Activated naive CD8-positive, alpha-beta T cell treated with anti-CD3 and anti-CD28 coated beads, Interleukin-2, amount 10 ng/mL, durations not matched to agents 7 days and 5 days (primary cell): ENCODE measurements at regions not wholly inside any gene's neighbourhood (a gene's known extent, or its start where the extent isn't known, plus 50 kb on each side); places are given as distances from the start of the nearest gene placed in this dataset.
"Not testable (repeated sequence)": the region's sequence is repeated elsewhere in the genome, so short reads cannot be mapped to it uniquely, and the experiment has no call there.

Experiments
- ATAC-seq: fragments of 150-1000 bp; cut with Tn5 transposase; one replicate; pipeline ENCODE4 v1.10.0; 2021; ENCODE audit warnings: low read depth, moderate library complexity
- POLR2A ChIA-PET: fragments of 350-600 bp; sonication (Branson Sonifier 250); formaldehyde crosslinking; loops from one replicate; lab custom pipeline; 2021; ENCODE audit warnings: antibody characterized with exemption; lab: Charles Lee
- DNase-seq: peaks from one replicate; pipeline ENCODE4 v3.0.0; 2021
- H3K27ac Mint-ChIP-seq: one replicate; pipeline ENCODE4 v1.8.0; 2022; ENCODE audit warnings: mild to moderate bottlenecking, mixed read lengths
- H3K27me3 Mint-ChIP-seq: one replicate; pipeline ENCODE4 v1.8.0; 2022; ENCODE audit warnings: mild to moderate bottlenecking, moderate library complexity, mixed read lengths
- H3K36me3 Mint-ChIP-seq: one replicate; pipeline ENCODE4 v1.8.0; 2021; ENCODE audit warnings: mild to moderate bottlenecking, mixed read lengths
- H3K4me1 Mint-ChIP-seq: one replicate; pipeline ENCODE4 v1.8.0; 2021; ENCODE audit warnings: mixed read lengths
- H3K4me3 Mint-ChIP-seq: one replicate; pipeline ENCODE4 v1.8.0; 2022; ENCODE audit warnings: mild to moderate bottlenecking, moderate library complexity, mixed read lengths
- H3K9me3 Mint-ChIP-seq: one replicate; pipeline ENCODE4 v1.8.0; 2021; ENCODE audit warnings: mixed read lengths

DNA sequence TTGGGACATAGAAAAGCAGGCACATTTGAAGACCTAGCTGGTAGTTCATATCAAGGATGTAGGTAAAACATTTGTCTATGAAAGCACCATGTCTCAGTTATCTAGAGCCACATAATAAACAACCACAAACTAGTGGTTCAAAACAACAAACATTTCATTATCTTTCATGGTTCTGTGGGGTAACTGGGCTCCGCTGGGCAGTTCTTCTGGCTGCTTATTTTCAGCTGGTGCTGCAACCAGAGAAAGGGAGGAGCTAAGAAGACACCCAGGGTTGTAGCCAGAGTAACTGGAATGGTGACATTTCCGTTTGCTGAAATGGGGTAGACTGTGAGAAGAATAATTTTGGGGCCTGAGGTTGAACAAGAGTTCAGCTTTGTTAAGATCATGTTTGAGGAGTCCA lies 145.7 kb upstream of the SULF2 start:
- ATAC-seq (no peak), DNase-seq (no peak)
- H3K4me3 Mint-ChIP-seq, result no peak overlapping the region
- H3K27me3 Mint-ChIP-seq, result no peaks in the 10 kb centered on the region
- H3K27ac Mint-ChIP-seq, result no peak overlapping the region
- POLR2A ChIA-PET, result no interaction called here
- no peaks in the 10 kb centered on the region for H3K36me3 Mint-ChIP-seq
- no peaks in the 10 kb centered on the region for H3K4me1 Mint-ChIP-seq
- no peaks in the 10 kb centered on the region for H3K9me3 Mint-ChIP-seq

DNA sequence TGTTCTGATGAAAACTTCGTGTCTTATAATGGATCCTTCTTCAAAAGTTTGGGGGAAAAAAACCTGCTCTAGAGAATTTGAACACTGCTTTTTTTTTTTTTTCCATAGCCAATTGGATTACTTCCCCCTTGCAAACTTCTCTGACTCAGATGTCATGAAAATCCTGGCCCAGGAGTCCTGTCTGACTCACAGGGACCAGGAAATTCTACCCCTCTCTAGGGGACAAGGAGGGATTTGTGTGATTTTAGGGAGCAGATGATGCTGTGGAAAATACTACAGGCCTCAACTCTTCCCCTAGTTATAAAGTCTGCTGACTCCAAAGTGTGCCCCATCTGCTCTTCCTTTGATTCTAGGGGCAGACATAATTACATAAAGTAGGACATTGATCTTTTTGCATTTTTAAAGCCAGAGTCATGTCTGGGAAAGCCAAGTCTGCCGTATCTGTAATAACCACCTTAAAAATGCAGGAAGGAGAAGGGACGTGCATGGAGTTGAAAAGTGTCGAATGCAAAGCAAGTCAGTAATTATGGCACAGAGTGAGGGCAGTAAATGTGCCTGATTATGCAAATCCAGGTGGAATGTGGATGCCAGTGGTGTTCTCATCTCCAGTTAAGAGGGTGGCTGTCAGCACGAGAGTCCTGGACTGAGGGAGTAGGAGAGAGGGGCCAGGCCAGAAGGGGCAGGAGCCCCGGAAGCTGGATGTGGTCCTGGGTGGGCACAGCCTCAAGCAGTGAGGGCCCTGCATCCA lies 144.3 kb upstream of the SULF2 start:
- POLR2A ChIA-PET, result no interaction called here
- ATAC-seq (no peak), DNase-seq (no peak)
- Mint-ChIP-seq H3K36me3 (no peaks in the 10 kb centered on the region), H3K27ac (no peak overlapping the region), H3K9me3 (no peaks in the 10 kb centered on the region), H3K4me3 (no peak overlapping the region), H3K27me3 (peaks cover 4% of the 10 kb centered on the region), H3K4me1 (no peaks in the 10 kb centered on the region)

DNA sequence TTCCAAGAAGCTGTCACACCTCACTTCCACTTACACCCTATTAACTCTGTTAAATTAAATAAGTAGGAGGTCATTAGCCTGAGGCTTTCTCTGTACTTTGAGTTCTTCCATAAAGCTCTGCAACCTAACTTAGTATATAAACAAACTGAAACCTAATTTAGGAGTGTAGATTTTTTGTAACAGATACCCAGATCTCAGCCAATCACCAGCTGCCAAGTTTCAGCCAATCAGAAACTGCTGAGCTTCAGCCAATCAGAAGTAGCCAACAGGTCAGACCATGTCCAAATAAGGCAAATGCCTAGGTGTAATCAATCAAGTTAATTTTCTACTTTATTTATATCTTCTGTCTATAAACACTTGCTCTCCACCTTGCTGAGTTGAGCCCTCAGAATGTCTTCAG lies 142.7 kb upstream of the SULF2 start:
- Mint-ChIP-seq H3K27me3 (peaks cover 12% of the 10 kb centered on the region), H3K4me3 (no peak overlapping the region), H3K36me3 (no peaks in the 10 kb centered on the region), H3K9me3 (no peaks in the 10 kb centered on the region), H3K27ac (no peak overlapping the region), H3K4me1 (no peaks in the 10 kb centered on the region)
- POLR2A ChIA-PET, result no interaction called here
- no peak for ATAC-seq
- no peak for DNase-seq

- no peak for ATAC-seq
- peaks cover 17% of the 10 kb centered on the region for H3K27me3 Mint-ChIP-seq
- no peaks in the 10 kb centered on the region for H3K9me3 Mint-ChIP-seq
- POLR2A ChIA-PET, result no interaction called here
- no peak overlapping the region for H3K4me3 Mint-ChIP-seq
- H3K27ac Mint-ChIP-seq, result no peak overlapping the region
- no peak for DNase-seq
- no peaks in the 10 kb centered on the region for H3K36me3 Mint-ChIP-seq
- H3K4me1 Mint-ChIP-seq, result no peaks in the 10 kb centered on the region
Measured at GRCh38 chr20:47927385-47927851, 142.1 kb upstream of the SULF2 start.

DNA sequence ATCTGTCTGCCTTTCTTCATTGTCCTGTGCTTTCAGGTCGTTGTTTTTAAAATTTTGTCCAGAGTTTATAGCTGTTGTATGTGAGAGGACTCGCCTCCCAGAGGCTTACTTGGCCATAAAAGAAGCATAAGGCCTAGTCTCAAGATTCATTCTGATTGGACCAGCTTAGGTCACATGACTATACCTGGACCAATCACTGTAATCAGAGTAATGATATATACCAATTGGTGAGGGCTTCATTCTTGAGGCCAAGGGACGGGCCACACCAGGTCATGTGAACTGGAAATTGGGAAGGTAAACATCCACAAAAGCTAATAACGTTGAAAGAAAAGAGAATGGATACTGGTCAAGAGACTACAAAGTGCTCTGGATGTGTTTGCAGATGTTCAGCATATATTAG lies 141.4 kb upstream of the SULF2 start:
- Mint-ChIP-seq H3K27me3 (peaks cover 23% of the 10 kb centered on the region), H3K9me3 (no peaks in the 10 kb centered on the region), H3K36me3 (no peaks in the 10 kb centered on the region), H3K4me1 (no peaks in the 10 kb centered on the region), H3K4me3 (no peak overlapping the region), H3K27ac (no peak overlapping the region)
- ATAC-seq (no peak), DNase-seq (no peak)
- POLR2A ChIA-PET, result no interaction called here

GRCh38 chr20:47925593-47925992 lies 140.3 kb upstream of the SULF2 start:
- peaks cover 31% of the 10 kb centered on the region for H3K27me3 Mint-ChIP-seq
- no peaks in the 10 kb centered on the region for H3K9me3 Mint-ChIP-seq
- DNase-seq, result no peak
- no peak overlapping the region for H3K27ac Mint-ChIP-seq
- H3K4me1 Mint-ChIP-seq, result no peaks in the 10 kb centered on the region
- ATAC-seq, result no peak
- POLR2A ChIA-PET, result no interaction called here
- H3K36me3 Mint-ChIP-seq, result no peaks in the 10 kb centered on the region
- H3K4me3 Mint-ChIP-seq, result no peak overlapping the region

DNA sequence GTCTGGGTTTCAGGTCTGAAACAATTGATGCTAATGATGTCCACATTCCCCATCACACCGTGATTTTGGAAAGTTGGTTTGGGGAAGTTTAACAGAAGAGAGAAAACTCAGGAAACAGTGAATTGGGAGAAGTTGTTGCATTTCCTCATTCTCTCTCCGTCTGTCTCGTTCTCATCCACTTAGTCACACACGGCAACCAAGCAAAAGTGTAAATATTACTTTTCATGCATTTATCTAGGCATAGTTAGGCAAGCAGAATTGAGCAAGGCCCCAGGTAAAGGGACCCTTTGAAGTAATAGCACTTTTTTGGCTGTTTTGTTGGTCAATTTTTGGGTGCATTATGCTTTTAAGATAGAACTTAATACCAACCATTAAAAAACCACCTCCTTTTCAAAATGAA lies 137.0 kb upstream of the SULF2 start:
- DNase-seq, result no peak
- Mint-ChIP-seq H3K27me3 (peaks cover 31% of the 10 kb centered on the region), H3K36me3 (peaks cover under 1% of the 10 kb centered on the region), H3K9me3 (peaks cover 14% of the 10 kb centered on the region), H3K4me3 (no peak overlapping the region), H3K27ac (no peak overlapping the region), H3K4me1 (no peaks in the 10 kb centered on the region)
- ATAC-seq, result no peak
- POLR2A ChIA-PET, result no interaction called here

DNA sequence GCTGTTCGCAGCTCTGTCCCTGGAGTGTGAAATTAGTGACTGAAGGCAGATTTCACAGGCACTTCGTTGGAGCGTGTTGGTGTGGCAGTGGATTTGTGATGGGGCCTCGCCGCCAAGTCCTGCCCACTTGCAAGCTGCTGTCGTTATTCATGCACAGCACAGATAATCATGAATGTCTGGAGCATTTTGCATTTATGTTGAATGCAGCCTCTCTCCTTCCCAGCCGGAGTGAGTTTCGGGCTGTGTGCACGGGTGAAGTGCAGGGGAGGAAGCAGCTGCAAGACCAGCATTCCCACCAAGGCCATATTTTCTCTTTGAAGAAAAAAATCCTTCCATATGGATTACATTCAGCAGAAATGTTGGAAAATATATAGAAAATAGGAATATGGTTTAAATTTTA lies 136.5 kb upstream of the SULF2 start:
- H3K27ac Mint-ChIP-seq, H3K4me3 Mint-ChIP-seq, ATAC-seq, POLR2A ChIA-PET, H3K4me1 Mint-ChIP-seq, DNase-seq, H3K36me3 Mint-ChIP-seq: not testable (repeated sequence)
- H3K27me3 Mint-ChIP-seq, result peaks cover 31% of the 10 kb centered on the region
- peaks cover 18% of the 10 kb centered on the region for H3K9me3 Mint-ChIP-seq

- Mint-ChIP-seq H3K36me3 (peaks cover 3% of the 10 kb centered on the region), H3K27me3 (peaks cover 31% of the 10 kb centered on the region), H3K4me1 (no peaks in the 10 kb centered on the region), H3K9me3 (peaks cover 19% of the 10 kb centered on the region), H3K4me3 (no peak overlapping the region), H3K27ac (no peak overlapping the region)
- POLR2A ChIA-PET, result no interaction called here
- ATAC-seq, result no peak
- no peak for DNase-seq
Measured at GRCh38 chr20:47921408-47921807, 136.1 kb upstream of the SULF2 start.

- POLR2A ChIA-PET, result no interaction called here
- no peak for DNase-seq
- peaks cover 24% of the 10 kb centered on the region for H3K9me3 Mint-ChIP-seq
- no peak for ATAC-seq
- no peak overlapping the region for H3K4me3 Mint-ChIP-seq
- no peak overlapping the region for H3K27ac Mint-ChIP-seq
- H3K27me3 Mint-ChIP-seq, result peaks cover 15% of the 10 kb centered on the region
- peaks cover 3% of the 10 kb centered on the region for H3K36me3 Mint-ChIP-seq
- no peaks in the 10 kb centered on the region for H3K4me1 Mint-ChIP-seq
Measured at GRCh38 chr20:47917549-47918070, 132.3 kb upstream of the SULF2 start.

GRCh38 chr20:47915495-47915894 lies 130.2 kb upstream of the SULF2 start:
- peaks cover 7% of the 10 kb centered on the region for H3K27me3 Mint-ChIP-seq
- POLR2A ChIA-PET, result no interaction called here
- H3K27ac Mint-ChIP-seq, result no peak overlapping the region
- peaks cover 3% of the 10 kb centered on the region for H3K4me1 Mint-ChIP-seq
- DNase-seq (no peak), ATAC-seq (no peak)
- H3K36me3 Mint-ChIP-seq, result peaks cover 3% of the 10 kb centered on the region
- peaks cover 24% of the 10 kb centered on the region for H3K9me3 Mint-ChIP-seq
- no peak overlapping the region for H3K4me3 Mint-ChIP-seq

DNA sequence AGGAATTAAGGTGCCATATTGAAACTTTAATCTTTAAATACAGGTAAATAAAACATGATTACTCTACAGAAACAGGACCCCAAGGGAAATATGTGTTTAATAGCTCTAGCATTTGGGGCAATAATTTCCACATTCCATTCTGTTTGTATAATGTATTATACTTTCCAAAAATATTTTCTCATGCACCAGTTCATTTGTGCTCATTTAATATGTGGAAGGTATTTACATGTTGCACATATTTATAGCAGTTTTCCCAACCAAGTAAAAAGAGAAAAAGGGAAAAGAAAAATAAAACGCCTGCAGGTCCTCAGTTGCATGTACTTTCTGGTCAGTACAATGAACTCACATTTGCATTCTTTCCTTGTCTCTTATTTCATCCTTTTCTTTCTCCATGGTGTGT lies 129.5 kb upstream of the SULF2 start:
- ATAC-seq, result no peak
- Mint-ChIP-seq H3K36me3 (peaks cover 3% of the 10 kb centered on the region), H3K27me3 (peaks cover 7% of the 10 kb centered on the region), H3K4me1 (peaks cover 3% of the 10 kb centered on the region), H3K27ac (no peak overlapping the region), H3K4me3 (no peak overlapping the region), H3K9me3 (peaks cover 24% of the 10 kb centered on the region)
- DNase-seq, result no peak
- POLR2A ChIA-PET, result no interaction called here

GRCh38 chr20:47912786-47913501 lies 127.7 kb upstream of the SULF2 start:
- H3K27ac Mint-ChIP-seq, ATAC-seq: not testable (repeated sequence)

DNA sequence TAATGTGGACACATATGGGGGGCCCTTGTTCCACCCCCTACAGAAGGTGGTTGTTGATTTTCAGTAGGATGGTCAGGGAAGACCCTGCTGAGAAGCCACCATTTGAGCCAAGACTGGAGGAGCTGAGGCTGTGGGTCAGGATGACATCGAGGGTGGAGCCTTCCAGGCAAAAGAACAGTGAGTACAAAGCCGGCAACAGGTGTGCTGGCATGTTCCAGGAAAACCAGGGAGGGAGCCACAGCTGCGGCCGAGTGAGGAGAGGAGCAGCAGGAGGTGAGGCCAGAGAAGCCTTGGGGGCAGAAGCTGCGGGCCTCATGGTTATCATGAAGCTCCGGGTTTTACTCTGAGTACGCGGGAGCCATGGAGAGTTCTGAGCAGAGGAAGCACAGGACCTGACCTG lies 126.9 kb upstream of the SULF2 start:
- DNase-seq, H3K27ac Mint-ChIP-seq, H3K4me3 Mint-ChIP-seq, H3K4me1 Mint-ChIP-seq, H3K27me3 Mint-ChIP-seq, H3K9me3 Mint-ChIP-seq, ATAC-seq, POLR2A ChIA-PET, H3K36me3 Mint-ChIP-seq: not testable (repeated sequence)

More at GRCh38 chr20:47912786-47913501, 127.7 kb upstream of the SULF2 start:
- POLR2A ChIA-PET, DNase-seq, H3K4me1 Mint-ChIP-seq, H3K4me3 Mint-ChIP-seq, H3K36me3 Mint-ChIP-seq, H3K27me3 Mint-ChIP-seq: not testable (repeated sequence)
- H3K9me3 Mint-ChIP-seq, result peaks cover 14% of the 10 kb centered on the region
